ENCODE measurements at regions not wholly inside any gene's neighbourhood (a gene's known extent, or its start where the extent isn't known, plus 50 kb on each side); places are given as distances from the start of the nearest gene placed in this dataset.

GRCh38 chr9:26535151-26535550 is 357.5 kb downstream of the CAAP1 start:
- Histone ChIP-seq H3K9me2 (ENCODE audit: insufficient read depth, low read length) (no peaks in the 10 kb centered on the region), H3K4me1 (ENCODE audit: insufficient read depth, low read length, poor library complexity, severe bottlenecking) (no peaks in the 10 kb centered on the region), H3K4me2 (ENCODE audit: low read length) (no peak overlapping the region), H3K79me2 (ENCODE audit: insufficient read depth, low read depth, low read length) (no peaks in the 10 kb centered on the region), H3K27ac (ENCODE audit: low read depth, low read length, poor library complexity, severe bottlenecking) (no peak overlapping the region), H4K20me1 (ENCODE audit: insufficient read depth, low read length) (no peaks in the 10 kb centered on the region), H3K4me3 (ENCODE audit: low read depth, low read length, poor library complexity, severe bottlenecking) (no peak overlapping the region), H2AFZ (ENCODE audit: low read length) (no peak overlapping the region), H3K9me3 (ENCODE audit: low read length) (no peaks in the 10 kb centered on the region), H3K36me3 (ENCODE audit: insufficient read depth, low read length) (no peaks in the 10 kb centered on the region)
- intact Hi-C loops (cut with micrococcal nuclease; ENCODE audit: unreplicated experiment), result no loop called here
- ChIA-PET POLR2A (interaction anchor here (1.0 kb wide), 1 partner anchor 11 kb away, joined by 3 read pairs; no protein-coding TSS in a partner anchor), CTCF (ENCODE audit: unreplicated experiment) (no interaction called here)
- TF ChIP-seq, protein P1, sequence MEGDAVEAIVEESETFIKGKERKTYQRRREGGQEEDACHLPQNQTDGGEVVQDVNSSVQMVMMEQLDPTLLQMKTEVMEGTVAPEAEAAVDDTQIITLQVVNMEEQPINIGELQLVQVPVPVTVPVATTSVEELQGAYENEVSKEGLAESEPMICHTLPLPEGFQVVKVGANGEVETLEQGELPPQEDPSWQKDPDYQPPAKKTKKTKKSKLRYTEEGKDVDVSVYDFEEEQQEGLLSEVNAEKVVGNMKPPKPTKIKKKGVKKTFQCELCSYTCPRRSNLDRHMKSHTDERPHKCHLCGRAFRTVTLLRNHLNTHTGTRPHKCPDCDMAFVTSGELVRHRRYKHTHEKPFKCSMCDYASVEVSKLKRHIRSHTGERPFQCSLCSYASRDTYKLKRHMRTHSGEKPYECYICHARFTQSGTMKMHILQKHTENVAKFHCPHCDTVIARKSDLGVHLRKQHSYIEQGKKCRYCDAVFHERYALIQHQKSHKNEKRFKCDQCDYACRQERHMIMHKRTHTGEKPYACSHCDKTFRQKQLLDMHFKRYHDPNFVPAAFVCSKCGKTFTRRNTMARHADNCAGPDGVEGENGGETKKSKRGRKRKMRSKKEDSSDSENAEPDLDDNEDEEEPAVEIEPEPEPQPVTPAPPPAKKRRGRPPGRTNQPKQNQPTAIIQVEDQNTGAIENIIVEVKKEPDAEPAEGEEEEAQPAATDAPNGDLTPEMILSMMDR (conservative IDR thresholded peaks at IDR 0.05; ENCODE audit: low read length), result no peak
- TF ChIP-seq EZH2phosphoT487 (IDR thresholded peaks at IDR 0.05; ENCODE audit: borderline replicate concordance, low read depth, low read length), result no peak
- no TSS peak for BruUV-seq (replicated peaks)
- no peak for DNase-seq (ENCODE audit: low spot score)

- Histone ChIP-seq H4K20me1 (ENCODE audit: insufficient read depth, low read length) (no peaks in the 10 kb centered on the region), H3K9me3 (ENCODE audit: low read length) (no peaks in the 10 kb centered on the region), H3K4me3 (ENCODE audit: low read depth, low read length, poor library complexity, severe bottlenecking) (no peak overlapping the region), H3K36me3 (ENCODE audit: insufficient read depth, low read length) (no peaks in the 10 kb centered on the region), H3K4me1 (ENCODE audit: insufficient read depth, low read length, poor library complexity, severe bottlenecking) (no peaks in the 10 kb centered on the region), H3K79me2 (ENCODE audit: insufficient read depth, low read depth, low read length) (no peaks in the 10 kb centered on the region), H3K4me2 (ENCODE audit: low read length) (no peak overlapping the region), H3K9me2 (ENCODE audit: insufficient read depth, low read length) (no peaks in the 10 kb centered on the region), H2AFZ (ENCODE audit: low read length) (no peak overlapping the region), H3K27ac (ENCODE audit: low read depth, low read length, poor library complexity, severe bottlenecking) (no peak overlapping the region)
- intact Hi-C loops (cut with micrococcal nuclease; ENCODE audit: unreplicated experiment), result no loop called here
- no peak for DNase-seq (ENCODE audit: low spot score)
- TF ChIP-seq, protein P1 (conservative IDR thresholded peaks at IDR 0.05; ENCODE audit: low read length), result no peak
- TF ChIP-seq EZH2phosphoT487 (IDR thresholded peaks at IDR 0.05; ENCODE audit: borderline replicate concordance, low read depth, low read length), result no peak
- ChIA-PET CTCF (ENCODE audit: unreplicated experiment) (no interaction called here), POLR2A (interaction anchor here (0.6 kb wide), 1 partner anchor 881 kb away, joined by 6 read pairs; no protein-coding TSS in a partner anchor)
- BruUV-seq (replicated peaks), result no TSS peak
Measured at GRCh38 chr9:26530841-26531240, 361.8 kb downstream of the CAAP1 start.

GRCh38 chr9:26527931-26528330 is 364.7 kb downstream of the CAAP1 start:
- no peak overlapping the region for H3K4me2 ChIP-seq (ENCODE audit: low read length)
- no peaks in the 10 kb centered on the region for H3K4me1 ChIP-seq (ENCODE audit: insufficient read depth, low read length, poor library complexity, severe bottlenecking)
- no peaks in the 10 kb centered on the region for H3K9me3 ChIP-seq (ENCODE audit: low read length)
- no TSS peak for BruUV-seq (replicated peaks)
- H3K79me2 ChIP-seq (ENCODE audit: insufficient read depth, low read depth, low read length), result no peaks in the 10 kb centered on the region
- TF ChIP-seq, protein P1 (conservative IDR thresholded peaks at IDR 0.05; ENCODE audit: low read length), result no peak
- TF ChIP-seq EZH2phosphoT487 (IDR thresholded peaks at IDR 0.05; ENCODE audit: borderline replicate concordance, low read depth, low read length), result no peak
- CTCF ChIA-PET (ENCODE audit: unreplicated experiment), result no interaction called here
- no peak overlapping the region for H3K27ac ChIP-seq (ENCODE audit: low read depth, low read length, poor library complexity, severe bottlenecking)
- no peak for DNase-seq (ENCODE audit: low spot score)
- POLR2A ChIA-PET, result no interaction called here
- no peak overlapping the region for H3K4me3 ChIP-seq (ENCODE audit: low read depth, low read length, poor library complexity, severe bottlenecking)
- no peaks in the 10 kb centered on the region for H3K9me2 ChIP-seq (ENCODE audit: insufficient read depth, low read length)
- no peak overlapping the region for H2AFZ ChIP-seq (ENCODE audit: low read length)
- intact Hi-C loops (cut with micrococcal nuclease; ENCODE audit: unreplicated experiment), result no loop called here
- no peaks in the 10 kb centered on the region for H3K36me3 ChIP-seq (ENCODE audit: insufficient read depth, low read length)
- no peaks in the 10 kb centered on the region for H4K20me1 ChIP-seq (ENCODE audit: insufficient read depth, low read length)

Data from OCI-LY7 (cell line).